ENCODE measurements at regions not wholly inside any gene's neighbourhood (a gene's known extent, or its start where the extent isn't known, plus 50 kb on each side); places are given as distances from the start of the nearest gene placed in this dataset.
"Not testable (repeated sequence)": the region's sequence is repeated elsewhere in the genome, so short reads cannot be mapped to it uniquely, and the experiment has no call there.

DNA sequence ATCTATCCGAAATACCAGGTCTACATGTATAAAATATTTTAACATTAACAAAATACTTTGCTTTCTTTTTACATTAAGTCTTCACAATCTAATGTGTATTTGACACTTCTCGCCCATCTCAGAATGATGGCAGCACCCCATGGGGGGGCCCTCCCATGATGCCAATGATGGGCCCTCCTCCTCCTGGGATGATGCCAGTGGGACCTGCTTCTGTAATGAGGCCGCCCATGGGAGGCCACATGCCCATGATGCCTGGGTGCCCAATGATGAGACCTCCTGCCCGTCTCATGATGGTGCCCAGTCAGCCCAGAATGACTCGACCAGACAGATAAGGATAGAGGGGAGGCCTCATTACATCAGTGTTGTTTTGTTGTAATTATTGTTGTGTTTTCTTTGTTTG, 110.5 kb downstream of the ART5 start:
- not testable (repeated sequence) for DNase-seq (ENCODE audit: low read depth in 1 of 2, low spot score in 2 of 2); H3K9me3 ChIP-seq (replicated peaks); H3K27ac ChIP-seq

GRCh38 chr11:3523567-3523966, 118.2 kb downstream of the ART5 start:
- DNase-seq (ENCODE audit: low read depth in 1 of 2, low spot score in 2 of 2); H3K4me1 ChIP-seq (replicated peaks); H3K9me3 ChIP-seq (replicated peaks); H3K27me3 ChIP-seq (replicated peaks); H3K4me3 ChIP-seq; H3K36me3 ChIP-seq; H3K27ac ChIP-seq: not testable (repeated sequence)

More for the DNA sequence above, 110.5 kb downstream of the ART5 start:
- H3K27me3 ChIP-seq (replicated peaks); H3K4me3 ChIP-seq; H3K36me3 ChIP-seq; H3K4me1 ChIP-seq (replicated peaks): not testable (repeated sequence)

DNA sequence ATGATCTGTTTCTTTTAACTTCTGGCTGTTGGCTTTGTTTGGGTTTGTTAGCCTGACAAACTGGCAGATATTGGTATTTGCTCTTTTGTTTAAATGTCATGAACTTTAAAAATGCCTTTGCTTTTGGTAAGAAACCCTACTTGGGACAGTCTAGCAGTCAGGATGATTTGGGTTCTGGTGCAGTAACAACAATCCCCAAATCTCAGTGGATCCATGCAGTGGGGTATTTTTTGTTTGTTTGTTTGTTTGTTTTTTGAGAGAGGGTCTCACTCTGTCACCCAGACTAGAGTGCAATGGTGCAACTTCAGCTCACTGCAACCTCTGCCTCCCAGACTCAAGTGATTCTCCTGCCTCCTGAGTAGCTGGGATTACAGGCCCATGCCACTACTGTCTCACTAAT, 120.9 kb downstream of the ART5 start:
- not testable (repeated sequence) for H3K4me3 ChIP-seq; H3K36me3 ChIP-seq; DNase-seq (ENCODE audit: low read depth in 1 of 2, low spot score in 2 of 2)

GRCh38 chr11:3519841-3520240, 122.0 kb downstream of the ART5 start:
- H3K4me3 ChIP-seq; H3K9me3 ChIP-seq (replicated peaks); H3K27ac ChIP-seq; DNase-seq (ENCODE audit: low read depth in 1 of 2, low spot score in 2 of 2); H3K36me3 ChIP-seq; H3K4me1 ChIP-seq (replicated peaks); H3K27me3 ChIP-seq (replicated peaks): not testable (repeated sequence)

More for the DNA sequence above, 120.9 kb downstream of the ART5 start:
- H3K27ac ChIP-seq; H3K9me3 ChIP-seq (replicated peaks); H3K27me3 ChIP-seq (replicated peaks); H3K4me1 ChIP-seq (replicated peaks): not testable (repeated sequence)

- not testable (repeated sequence) for DNase-seq (ENCODE audit: low read depth in 1 of 2, low spot score in 2 of 2); H3K27me3 ChIP-seq (replicated peaks)
Measured at GRCh38 chr11:3516934-3517567, 124.7 kb downstream of the ART5 start.

DNA sequence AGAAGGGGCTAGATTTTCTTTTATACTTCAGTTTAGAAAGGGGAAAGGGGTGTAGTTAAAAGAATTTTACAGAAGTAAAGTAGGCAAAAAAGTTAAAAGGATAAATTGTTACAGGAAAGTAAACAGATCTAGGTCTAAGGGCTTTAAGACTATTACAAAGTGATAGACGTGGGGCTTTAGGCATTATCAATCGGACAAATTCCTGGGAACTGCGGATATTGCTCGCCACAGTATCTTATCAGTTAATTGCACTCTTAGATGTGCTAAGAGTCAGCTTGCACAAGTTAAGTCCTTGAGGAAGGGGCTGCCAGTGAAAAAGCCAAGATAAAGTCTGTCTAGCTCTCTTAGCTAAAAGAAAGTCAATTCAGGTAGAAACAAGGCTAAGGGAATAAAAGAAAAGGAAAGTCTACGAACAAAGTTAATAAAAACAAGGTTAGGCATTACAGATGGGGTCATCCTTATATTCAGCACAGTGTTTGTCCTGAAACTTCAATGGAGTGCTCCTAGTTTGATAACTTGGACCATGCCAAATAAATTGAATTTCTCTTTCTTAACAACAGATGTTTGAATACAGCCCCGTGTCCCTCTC, 125.4 kb downstream of the ART5 start:
- not testable (repeated sequence) for H3K27me3 ChIP-seq (replicated peaks); H3K4me3 ChIP-seq; H3K27ac ChIP-seq; DNase-seq (ENCODE audit: low read depth in 1 of 2, low spot score in 2 of 2); H3K36me3 ChIP-seq; H3K4me1 ChIP-seq (replicated peaks); H3K9me3 ChIP-seq (replicated peaks)

More at GRCh38 chr11:3516934-3517567, 124.7 kb downstream of the ART5 start:
- H3K4me1 ChIP-seq (replicated peaks); H3K4me3 ChIP-seq; H3K9me3 ChIP-seq (replicated peaks); H3K27ac ChIP-seq; H3K36me3 ChIP-seq: not testable (repeated sequence)

DNA sequence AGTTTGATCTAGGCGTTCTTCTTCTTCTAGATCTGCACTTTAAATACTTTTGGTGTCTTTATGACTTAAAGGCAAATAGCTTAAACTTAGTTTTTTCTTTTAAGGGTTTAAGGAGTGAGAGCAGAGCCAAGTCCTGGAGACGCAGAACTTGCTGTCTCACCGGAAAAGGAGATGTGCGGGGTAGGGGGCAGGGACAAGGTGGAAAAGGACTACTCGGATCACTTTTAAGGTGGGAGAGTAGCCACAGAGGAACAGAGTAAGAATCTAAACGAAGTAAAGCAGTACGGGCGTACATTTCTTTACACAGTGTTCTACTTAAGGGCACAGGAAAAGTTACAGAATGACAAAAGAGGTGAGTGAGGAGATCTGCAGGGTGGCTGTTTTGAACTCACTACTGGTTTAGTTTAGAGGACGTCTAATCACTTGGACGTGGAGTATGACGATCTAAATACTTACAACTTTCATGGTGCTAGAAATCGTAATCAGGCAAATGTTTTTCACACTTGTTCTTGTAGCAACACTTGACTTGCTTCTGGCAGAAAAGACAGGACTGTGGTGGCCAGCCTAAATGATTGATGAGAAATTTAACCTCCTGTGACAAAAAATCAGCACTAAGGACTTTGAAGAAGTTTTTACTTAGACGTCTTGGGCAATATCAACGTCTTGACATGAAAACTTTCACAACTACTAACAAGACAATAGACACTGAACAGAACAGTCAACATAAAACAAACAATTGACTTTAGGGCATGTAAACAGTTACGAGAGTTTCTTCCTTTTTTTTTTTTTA, 127.0 kb downstream of the ART5 start:
- not testable (repeated sequence) for H3K36me3 ChIP-seq; H3K4me3 ChIP-seq; H3K27me3 ChIP-seq (replicated peaks); H3K27ac ChIP-seq; H3K4me1 ChIP-seq (replicated peaks); DNase-seq (ENCODE audit: low read depth in 1 of 2, low spot score in 2 of 2); H3K9me3 ChIP-seq (replicated peaks)

- H3K4me1 ChIP-seq (replicated peaks); H3K9me3 ChIP-seq (replicated peaks); DNase-seq (ENCODE audit: low read depth in 1 of 2, low spot score in 2 of 2); H3K4me3 ChIP-seq; H3K27ac ChIP-seq; H3K27me3 ChIP-seq (replicated peaks); H3K36me3 ChIP-seq: not testable (repeated sequence)
Measured at GRCh38 chr11:3513311-3513710, 128.5 kb downstream of the ART5 start.

DNA sequence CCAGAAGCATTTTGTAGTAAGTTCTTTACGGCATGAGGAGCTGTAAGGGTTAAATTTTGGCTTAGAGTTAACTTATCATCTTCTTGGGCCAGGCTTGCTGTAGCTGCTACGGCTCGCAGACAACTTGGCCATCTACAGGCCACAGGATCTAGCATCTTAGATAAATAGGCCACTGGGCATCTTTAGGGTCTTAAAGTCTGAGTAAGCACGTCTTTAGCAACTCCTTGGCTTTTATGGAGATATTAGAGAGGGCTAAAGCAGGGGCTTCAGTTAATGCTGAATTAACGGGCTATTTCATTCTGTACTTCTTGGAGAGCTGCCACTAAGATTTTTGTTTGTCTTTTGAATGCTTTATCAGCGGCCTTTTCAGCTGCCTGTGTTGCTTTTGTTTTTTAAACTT, 129.0 kb downstream of the ART5 start:
- H3K4me1 ChIP-seq (replicated peaks); H3K36me3 ChIP-seq; H3K27ac ChIP-seq; H3K27me3 ChIP-seq (replicated peaks); H3K4me3 ChIP-seq; H3K9me3 ChIP-seq (replicated peaks); DNase-seq (ENCODE audit: low read depth in 1 of 2, low spot score in 2 of 2): not testable (repeated sequence)

DNA sequence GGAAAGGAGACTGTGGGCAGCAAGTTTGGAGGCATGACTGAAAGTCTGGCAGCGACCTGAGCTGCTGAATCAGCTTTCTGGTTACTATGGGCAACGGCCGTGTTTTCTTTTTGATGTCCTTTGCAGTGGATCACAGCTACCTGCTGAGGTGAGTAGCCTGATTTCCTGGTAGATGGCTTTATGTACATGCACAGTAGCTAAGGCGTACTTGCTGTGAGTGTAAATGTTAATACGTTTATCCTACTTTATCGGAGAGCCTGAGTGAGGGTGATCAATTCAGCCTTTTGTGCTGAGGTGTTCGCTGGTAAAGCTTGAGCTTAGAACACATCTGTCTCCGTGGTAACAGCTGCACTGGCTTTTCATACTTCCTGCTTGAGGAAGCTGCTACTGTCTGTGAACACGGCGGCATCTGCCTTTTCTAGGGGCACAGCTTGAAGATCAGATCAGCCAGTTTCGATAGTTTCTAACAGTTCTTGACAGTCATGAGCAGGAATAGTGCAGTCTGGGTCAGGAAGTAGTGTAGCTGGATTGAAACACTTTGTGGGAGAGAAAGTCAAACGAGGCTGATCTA, 129.6 kb downstream of the ART5 start:
- H3K27ac ChIP-seq; DNase-seq (ENCODE audit: low read depth in 1 of 2, low spot score in 2 of 2); H3K4me3 ChIP-seq: not testable (repeated sequence)

DNA sequence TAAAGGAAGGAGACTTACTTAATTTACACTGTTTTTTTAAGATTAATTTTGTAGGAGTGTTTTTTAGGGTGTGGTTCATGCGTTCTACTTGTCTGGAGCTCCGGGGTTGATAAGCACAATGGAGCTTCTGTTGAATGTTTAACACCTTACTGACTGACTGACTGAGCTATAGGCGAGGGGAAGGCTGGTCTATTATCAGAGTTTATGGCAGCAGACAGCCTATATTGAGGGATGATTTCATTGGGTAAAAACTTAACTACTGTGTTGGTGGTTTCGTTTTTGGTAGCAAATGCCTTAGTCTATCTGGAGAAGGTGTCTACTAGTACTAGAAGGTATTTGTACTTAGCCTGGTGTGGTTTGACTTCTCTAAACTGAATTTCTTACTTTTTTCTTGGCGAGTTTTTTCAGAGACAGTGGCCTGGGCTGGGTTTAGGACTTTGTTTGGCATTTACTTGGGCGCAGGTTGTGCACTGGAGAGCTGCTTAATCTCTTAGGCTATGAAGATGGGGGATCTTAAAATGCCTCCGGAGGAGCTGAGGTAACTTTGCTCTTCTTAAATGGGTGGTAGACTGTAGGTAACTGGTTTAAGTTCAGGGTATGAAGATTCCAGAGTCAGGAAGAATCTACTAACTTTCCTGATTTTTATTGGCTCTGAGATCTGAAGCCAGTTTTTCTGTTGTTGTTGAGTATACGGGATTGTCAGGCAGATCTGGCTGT, 130.2 kb downstream of the ART5 start:
- not testable (repeated sequence) for H3K36me3 ChIP-seq; H3K27ac ChIP-seq; H3K27me3 ChIP-seq (replicated peaks); H3K4me1 ChIP-seq (replicated peaks); DNase-seq (ENCODE audit: low read depth in 1 of 2, low spot score in 2 of 2); H3K9me3 ChIP-seq (replicated peaks); H3K4me3 ChIP-seq

More for the DNA sequence above, 129.6 kb downstream of the ART5 start:
- not testable (repeated sequence) for H3K27me3 ChIP-seq (replicated peaks); H3K4me1 ChIP-seq (replicated peaks); H3K9me3 ChIP-seq (replicated peaks); H3K36me3 ChIP-seq

- not testable (repeated sequence) for H3K4me3 ChIP-seq; DNase-seq (ENCODE audit: low read depth in 1 of 2, low spot score in 2 of 2); H3K27ac ChIP-seq; H3K27me3 ChIP-seq (replicated peaks); H3K36me3 ChIP-seq; H3K9me3 ChIP-seq (replicated peaks); H3K4me1 ChIP-seq (replicated peaks)
Measured at GRCh38 chr11:3509563-3509962, 130.6 kb upstream of the ZNF195 start.

- H3K27ac ChIP-seq; DNase-seq (ENCODE audit: low read depth in 1 of 2, low spot score in 2 of 2); H3K4me3 ChIP-seq; H3K36me3 ChIP-seq; H3K27me3 ChIP-seq (replicated peaks); H3K9me3 ChIP-seq (replicated peaks); H3K4me1 ChIP-seq (replicated peaks): not testable (repeated sequence)
Measured at GRCh38 chr11:3499198-3499597, 120.3 kb upstream of the ZNF195 start.

DNA sequence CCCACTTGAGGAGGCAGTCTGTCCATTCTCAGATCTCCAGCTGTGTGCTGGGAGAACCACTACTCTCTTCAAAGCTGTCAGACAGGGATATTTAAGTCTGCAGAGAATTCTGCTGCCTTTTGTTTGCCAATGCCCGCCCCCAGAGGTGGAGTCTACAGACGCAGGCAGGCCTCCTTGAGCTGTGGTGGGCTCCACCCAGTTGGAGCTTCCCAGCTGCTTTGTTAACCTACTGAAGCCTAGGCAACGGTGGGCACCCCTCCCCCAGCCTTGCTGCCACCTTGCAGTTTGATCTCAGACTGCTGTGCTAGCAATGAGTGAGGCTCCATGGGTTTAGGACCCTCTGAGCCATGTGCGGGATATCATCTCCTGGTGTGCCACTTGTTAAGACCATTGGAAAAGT, 119.4 kb upstream of the ZNF195 start:
- H3K27ac ChIP-seq; H3K36me3 ChIP-seq; H3K9me3 ChIP-seq (replicated peaks); H3K27me3 ChIP-seq (replicated peaks); DNase-seq (ENCODE audit: low read depth in 1 of 2, low spot score in 2 of 2); H3K4me3 ChIP-seq; H3K4me1 ChIP-seq (replicated peaks): not testable (repeated sequence)

Measured in SJSA1 (cell line).